DND-41 (cell line): ENCODE measurements at regions not wholly inside any gene's neighbourhood (a gene's known extent, or its start where the extent isn't known, plus 50 kb on each side); places are given as distances from the start of the nearest gene placed in this dataset.

Source experiments
- CTCF ChIP-seq: IDR thresholded peaks from 2 replicates; pipeline ENCODE4 v1.5.1; 2012; ENCODE audit warnings: borderline replicate concordance, low read length, moderate library complexity, mild to moderate bottlenecking; ENCODE audit not compliant: poor library complexity, severe bottlenecking; ENCODE audit errors: extremely low read depth
- EZH2 ChIP-seq: IDR thresholded peaks from 3 replicates; pipeline ENCODE4 v1.6.1; 2012; ENCODE audit warnings: borderline replicate concordance, low read depth, mild to moderate bottlenecking, moderate library complexity, low read length, inconsistent platforms; ENCODE audit not compliant: severe bottlenecking

DNA sequence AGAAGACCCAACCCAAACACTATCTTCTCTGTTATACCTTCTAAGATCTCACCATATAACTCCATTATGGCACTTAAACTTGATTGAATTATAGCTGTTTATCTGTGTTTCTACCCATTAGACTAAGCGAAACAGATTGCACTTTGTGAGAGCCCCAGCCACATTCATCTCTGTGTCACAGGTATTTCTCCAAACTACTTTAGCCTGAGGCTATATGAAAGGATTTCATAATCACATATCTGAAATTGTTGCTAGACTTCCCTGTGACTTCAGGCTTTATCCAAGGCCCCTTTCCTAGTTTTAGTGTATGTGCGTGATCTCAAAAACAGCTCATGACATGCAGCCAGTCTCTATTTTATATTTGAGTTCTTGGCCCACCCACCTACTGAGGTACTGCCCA lies 745.0 kb upstream of the ACVR2A start:
- TF ChIP-seq CTCF, result no peak
- TF ChIP-seq EZH2, result no peak
